ENCODE measurements at regions not wholly inside any gene's neighbourhood (a gene's known extent, or its start where the extent isn't known, plus 50 kb on each side); places are given as distances from the start of the nearest gene placed in this dataset.
"Not testable (repeated sequence)": the region's sequence is repeated elsewhere in the genome, so short reads cannot be mapped to it uniquely, and the experiment has no call there.

DNA sequence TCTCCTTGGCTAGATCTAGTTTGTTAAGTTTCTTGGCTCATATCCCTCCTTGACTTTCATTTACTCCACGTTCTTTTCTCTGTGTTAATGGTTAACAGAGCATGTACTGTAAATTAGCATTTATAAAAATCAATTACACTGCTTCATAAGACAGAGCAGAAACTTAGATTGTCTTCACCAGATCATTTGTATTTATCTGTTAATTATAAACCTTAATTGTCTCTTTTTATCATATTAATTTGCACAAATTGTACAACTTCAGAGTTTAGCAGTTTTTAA, 221.2 kb upstream of the EGLN3 start:
- FAIRE-seq (no peak), DNase-seq (ENCODE audit: insufficient read length, low spot score) (no peak)
- TF ChIP-seq POLR2A (IDR thresholded peaks at IDR 0.05; ENCODE audit: low read depth, low read length): no peak

DNA sequence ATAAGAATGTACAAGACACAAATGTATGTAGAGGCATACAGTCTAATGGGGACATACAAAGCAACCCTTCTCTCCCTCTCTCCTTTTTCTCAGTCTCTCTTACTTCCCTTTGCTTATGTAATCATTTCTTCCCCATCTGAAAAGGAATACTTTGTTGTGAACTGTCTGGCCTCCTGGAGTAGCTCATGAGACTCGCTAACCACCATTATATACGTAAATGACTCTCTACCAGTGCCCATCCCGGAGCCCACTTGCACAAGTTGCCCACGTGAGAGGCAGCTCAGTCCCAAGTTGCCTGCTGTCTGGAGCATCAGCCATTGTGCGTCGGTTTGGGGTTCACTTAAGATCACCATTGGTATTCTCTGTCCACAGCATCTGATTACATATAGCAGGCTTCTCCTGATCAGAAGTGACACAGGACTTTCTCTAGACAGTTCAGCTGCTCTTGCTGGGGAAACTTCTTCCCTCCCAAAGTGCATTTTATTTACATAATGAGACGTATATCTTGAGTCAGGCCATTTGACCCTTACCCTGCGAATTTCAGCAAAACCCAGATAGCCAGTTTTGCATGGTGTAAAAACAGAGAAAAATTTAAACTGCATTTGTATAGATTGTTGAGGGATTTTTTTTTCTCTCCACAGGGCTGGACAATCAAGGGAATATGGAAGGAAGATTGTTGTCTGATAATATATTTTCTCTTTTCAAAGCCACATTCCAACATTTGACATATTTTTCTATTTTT, 220.7 kb upstream of the EGLN3 start:
- DNase-seq (ENCODE audit: insufficient read length, low spot score) (no peak), FAIRE-seq (no peak)
- no peak for TF ChIP-seq POLR2A (IDR thresholded peaks at IDR 0.05; ENCODE audit: low read depth, low read length)

DNA sequence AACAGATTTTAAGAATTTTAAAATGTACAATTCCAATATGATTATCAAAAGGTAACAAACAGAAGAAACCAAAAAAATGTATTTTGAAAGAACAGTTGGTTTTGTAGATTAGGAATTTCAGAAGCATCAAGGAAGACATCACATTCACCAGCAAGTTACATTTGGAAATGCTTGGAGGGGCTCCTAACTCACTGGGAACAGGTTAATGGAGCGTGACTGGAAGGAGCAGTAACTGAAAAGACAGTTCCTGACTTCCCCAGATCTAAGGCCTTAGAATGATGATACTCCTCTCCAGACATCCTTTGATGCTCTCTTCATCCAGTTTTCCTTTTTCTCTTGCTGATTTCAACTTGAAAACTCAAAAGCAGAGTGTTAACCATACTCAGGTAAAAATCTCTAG, 220.0 kb upstream of the EGLN3 start:
- TF ChIP-seq POLR2A (IDR thresholded peaks at IDR 0.05; ENCODE audit: low read depth, low read length): no peak
- FAIRE-seq (no peak), DNase-seq (ENCODE audit: insufficient read length, low spot score) (no peak)

DNA sequence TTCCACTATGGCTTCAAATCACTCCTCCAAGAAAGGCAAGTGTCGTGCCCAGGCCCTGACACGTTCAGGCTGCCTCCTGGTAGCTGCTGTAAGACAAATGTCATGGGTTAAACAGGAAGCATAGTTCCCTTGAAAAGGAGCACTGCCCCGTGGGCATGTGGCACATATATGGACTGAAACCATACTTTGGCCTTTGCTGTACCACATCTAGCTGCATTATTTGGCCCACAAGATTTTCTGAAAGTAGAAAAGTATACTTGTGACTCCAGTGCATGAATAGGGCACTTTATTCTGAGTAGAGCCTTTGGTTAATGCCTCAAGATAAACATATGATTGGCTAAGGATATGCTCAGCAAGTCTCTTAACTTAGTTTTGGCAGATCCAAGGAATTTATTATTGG, 218.7 kb upstream of the EGLN3 start:
- TF ChIP-seq POLR2A (IDR thresholded peaks at IDR 0.05; ENCODE audit: low read depth, low read length): no peak

DNA sequence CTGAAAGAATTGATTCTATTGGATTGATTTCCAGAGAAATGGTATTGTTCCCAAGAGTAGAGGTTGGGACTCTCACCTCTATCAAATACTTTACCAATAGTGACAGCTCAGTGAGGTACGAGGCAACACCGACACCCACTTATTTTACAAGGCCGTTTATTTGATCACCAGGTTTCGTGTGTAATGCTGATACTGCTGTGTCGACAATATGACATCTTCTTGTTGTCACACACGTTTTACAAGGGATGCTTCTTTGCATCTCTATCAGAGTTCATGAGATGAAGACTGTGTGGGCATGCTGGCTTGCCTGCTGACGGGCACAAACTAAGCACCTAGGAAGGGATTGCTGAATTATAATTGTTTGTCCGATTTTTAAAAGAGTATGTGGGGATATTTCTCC, 217.8 kb upstream of the EGLN3 start:
- FAIRE-seq: no peak
- TF ChIP-seq POLR2A (IDR thresholded peaks at IDR 0.05; ENCODE audit: low read depth, low read length): no peak

More for the DNA sequence above, 218.7 kb upstream of the EGLN3 start:
- FAIRE-seq: no peak
- no peak for DNase-seq (ENCODE audit: insufficient read length, low spot score)

DNA sequence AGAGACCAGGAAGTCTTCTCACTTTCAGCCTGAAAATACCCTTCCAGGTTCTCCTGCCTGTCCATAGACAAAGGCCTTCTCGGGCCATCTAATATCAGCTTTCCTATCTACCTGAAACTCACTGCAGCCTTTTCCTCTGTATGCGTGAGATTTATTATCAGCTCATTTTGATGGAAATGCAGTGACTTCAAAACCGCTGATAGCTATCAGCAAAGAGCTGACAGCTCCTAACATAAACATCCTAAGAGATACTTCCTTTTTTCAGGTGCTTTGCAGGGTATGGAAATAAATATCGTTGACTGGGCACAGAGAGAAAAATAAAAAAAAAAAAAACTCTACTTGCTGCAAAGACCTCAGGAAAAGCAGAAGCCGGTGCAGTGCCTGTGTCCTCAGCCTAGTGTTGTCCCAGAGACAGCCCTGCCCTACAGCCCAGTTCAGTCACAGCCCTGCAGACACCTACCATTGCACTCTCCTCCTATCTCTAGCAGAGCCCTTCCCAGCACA, 215.0 kb upstream of the EGLN3 start:
- no peak for TF ChIP-seq POLR2A (IDR thresholded peaks at IDR 0.05; ENCODE audit: low read depth, low read length)
- FAIRE-seq (no peak), DNase-seq (ENCODE audit: insufficient read length, low spot score) (no peak)

More for the DNA sequence above, 217.8 kb upstream of the EGLN3 start:
- no peak for DNase-seq (ENCODE audit: insufficient read length, low spot score)

DNA sequence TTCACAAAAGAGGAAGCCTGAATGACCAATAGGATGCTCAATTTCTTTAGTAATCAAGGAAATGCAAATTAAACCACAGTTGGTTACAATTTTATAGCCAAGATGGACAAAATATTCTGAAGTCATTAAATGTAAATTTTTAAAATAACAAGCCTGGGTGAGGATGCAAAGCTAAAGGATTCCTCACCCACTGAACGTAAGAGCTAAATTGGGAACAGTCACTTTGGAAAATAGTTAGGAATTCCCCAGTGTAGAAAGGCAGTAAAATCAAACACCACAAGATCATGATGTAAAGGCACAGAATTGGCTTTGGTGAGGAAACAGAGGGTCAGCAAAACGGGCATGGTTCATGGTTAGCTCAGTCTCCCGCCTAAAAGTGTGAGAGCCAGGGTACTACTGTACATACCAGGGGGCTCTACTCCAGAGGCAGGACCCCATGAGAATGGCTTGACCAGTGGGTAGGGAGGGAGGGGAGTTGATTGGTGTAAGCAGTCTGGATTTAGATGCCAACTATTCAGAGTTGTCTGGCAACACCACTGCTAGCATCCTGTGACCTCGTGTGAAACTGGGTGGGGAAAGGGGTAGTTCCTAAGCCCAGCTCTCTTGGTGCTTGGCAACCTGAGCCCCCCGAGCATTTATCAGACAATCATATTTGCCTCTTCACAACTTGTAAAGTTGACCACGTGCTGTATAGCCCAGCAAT, 213.4 kb upstream of the EGLN3 start:
- DNase-seq (ENCODE audit: insufficient read length, low spot score) (no peak), FAIRE-seq (no peak)
- TF ChIP-seq POLR2A (IDR thresholded peaks at IDR 0.05; ENCODE audit: low read depth, low read length): no peak

DNA sequence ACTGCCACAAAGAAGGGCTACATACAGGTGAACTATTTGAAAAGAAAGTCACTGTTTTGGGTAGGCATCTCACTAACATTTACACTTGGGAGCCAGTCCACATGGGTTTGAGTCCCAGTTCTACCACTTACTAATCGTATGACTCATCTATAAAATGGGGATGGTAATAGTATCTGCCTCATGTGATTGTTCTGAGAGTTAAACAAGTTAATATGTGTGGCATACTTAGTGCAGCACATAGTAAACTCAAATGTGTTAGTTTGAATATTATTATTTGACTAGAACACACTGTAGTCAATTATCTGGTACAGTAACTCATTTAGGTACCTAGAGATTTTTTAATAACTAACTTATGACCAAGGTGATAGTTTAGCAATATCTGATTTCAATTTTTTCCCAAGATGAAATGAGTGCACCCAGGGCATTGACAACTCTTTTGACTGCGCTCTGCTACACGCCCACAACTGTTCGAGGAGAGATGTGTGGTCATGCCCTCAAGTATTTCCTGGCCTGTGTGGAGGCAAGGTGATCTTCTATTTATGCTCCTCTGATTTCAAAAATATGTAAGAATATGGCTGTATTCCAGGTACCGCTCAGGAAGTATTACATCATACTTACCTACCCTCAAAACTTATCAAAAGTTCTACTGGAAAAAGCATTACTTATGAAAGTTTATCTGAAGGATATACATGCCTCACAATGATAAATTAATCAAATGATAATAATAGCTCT, 210.6 kb upstream of the EGLN3 start:
- FAIRE-seq (no peak), DNase-seq (ENCODE audit: insufficient read length, low spot score) (no peak)
- no peak for TF ChIP-seq POLR2A (IDR thresholded peaks at IDR 0.05; ENCODE audit: low read depth, low read length)

DNA sequence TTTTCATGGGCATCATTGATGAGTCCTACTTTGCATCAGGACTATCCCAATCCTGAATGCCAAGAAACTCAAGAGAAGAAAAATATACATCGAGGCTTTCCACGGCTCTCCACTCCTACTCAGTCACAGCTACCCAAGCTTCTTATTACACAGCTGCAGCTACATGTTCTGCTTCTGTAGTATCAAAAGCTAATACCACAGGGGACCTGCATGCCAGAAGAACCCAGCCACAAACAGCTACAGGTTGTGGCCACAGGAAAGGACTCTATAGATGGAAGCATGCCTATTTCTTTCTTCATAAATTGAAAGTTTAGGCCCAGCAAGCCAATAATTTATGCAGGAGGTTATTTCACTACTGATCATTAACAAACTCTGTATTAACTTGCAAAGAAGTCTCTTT, 209.7 kb upstream of the EGLN3 start:
- TF ChIP-seq POLR2A (IDR thresholded peaks at IDR 0.05; ENCODE audit: low read depth, low read length): no peak
- no peak for DNase-seq (ENCODE audit: insufficient read length, low spot score)
- no peak for FAIRE-seq

DNA sequence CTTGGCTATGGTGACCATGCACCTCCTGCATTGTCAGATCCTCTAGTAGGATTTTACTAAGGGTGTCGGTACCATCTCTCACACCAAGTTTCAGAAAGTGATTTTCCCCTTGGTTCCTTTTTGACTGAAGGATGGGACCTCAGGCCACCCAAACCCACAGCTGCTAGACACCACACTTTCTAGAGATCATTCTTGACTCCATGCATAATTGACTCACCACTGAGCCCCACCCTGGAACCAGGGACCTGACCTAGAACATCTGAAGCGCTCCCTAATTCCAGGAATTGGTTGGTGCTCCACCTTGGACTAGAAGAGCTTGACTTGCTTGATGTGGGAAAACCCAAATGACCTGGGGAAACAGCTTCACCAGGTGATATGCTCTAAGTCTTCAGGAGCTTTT, 206.8 kb upstream of the EGLN3 start:
- no peak for DNase-seq (ENCODE audit: insufficient read length, low spot score)
- no peak for FAIRE-seq
- TF ChIP-seq POLR2A (IDR thresholded peaks at IDR 0.05; ENCODE audit: low read depth, low read length): no peak

DNA sequence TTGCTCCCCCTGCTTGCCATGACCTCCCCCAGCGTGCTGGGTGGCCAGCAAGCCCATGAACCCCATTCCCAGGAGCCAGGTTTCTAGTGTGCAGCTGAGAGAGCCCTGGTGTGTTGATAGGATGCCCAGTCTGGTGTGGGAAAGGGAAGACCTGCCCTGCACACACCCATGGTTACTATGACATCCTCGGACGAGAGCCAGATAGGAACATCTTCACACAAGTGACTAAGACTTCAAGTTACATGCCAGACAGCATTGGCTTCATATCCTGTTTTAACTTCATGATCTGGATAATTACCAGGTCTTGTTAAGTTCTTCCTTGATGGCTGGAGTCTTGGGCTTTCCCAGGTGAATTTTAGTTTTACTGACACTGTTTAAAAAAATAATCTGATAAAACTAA, 196.6 kb upstream of the EGLN3 start:
- DNase-seq (ENCODE audit: insufficient read length, low spot score) (no peak), FAIRE-seq (no peak)
- TF ChIP-seq POLR2A (IDR thresholded peaks at IDR 0.05; ENCODE audit: low read depth, low read length): no peak

DNA sequence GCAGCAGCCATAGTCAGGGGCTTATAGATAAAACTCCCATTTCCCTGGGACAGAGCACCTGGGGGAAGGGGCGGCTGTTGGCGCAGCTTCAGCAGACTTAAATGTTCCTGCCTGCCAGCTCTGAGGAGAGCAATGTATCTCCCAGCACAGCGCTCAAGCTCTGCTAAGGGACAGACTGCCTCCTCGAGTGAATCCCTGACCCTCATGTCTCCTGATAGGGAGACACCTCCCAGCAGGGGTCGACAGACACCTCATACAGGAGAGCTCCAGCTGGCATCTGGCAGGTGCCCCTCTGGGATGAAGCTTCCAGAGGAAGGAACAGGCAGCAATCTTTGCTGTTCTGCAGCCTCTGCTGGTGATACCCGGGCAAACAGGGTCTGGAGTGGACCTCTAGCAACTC, 189.3 kb upstream of the EGLN3 start:
- DNase-seq (ENCODE audit: insufficient read length, low spot score); FAIRE-seq: not testable (repeated sequence)

DNA sequence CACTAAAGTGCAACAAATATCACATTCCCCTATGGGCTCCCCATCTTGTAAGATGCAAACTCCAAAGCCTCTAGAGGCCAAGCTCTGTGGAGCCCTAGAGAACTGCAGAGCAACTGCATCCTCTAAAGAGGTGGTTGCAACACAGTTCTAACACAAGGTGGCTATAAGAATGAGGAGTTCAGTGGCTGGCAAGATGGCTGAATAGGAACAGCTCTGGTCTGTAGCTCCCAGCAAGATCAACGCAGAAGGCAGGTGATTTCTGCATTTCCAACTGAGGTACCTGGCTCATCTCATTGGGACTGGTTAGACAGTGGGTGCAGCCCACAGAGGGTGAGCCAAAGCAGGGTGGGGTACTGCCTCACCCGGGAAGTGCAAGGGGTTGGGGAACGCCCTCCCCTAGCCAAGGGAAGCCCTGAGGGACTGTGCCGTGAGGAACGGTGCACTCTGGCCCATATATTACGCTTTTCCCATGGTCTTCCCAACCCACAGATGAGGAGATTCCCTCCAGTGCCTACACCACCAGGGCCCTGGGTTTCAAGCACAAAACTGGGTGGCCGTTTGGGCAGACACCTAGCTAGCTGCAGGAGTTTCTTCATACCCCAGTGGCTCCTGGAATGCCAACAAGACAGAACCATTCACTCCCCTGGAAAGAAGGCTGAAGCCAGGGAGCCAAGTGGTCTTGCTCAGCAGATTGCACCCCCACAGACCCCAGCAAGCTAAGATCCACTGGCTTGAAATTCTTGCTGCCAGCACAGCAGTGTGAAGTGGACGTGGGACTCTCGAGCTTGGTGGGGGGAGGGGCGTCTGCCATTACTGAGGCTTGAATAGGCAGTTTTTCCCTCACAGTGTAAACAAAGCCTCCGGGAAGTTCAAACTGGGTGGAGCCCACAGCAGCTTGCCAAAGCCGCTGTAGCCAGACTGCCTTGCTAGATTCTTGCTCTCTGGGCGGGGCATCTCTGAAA, 188.6 kb upstream of the EGLN3 start:
- FAIRE-seq; DNase-seq (ENCODE audit: insufficient read length, low spot score): not testable (repeated sequence)

DNA sequence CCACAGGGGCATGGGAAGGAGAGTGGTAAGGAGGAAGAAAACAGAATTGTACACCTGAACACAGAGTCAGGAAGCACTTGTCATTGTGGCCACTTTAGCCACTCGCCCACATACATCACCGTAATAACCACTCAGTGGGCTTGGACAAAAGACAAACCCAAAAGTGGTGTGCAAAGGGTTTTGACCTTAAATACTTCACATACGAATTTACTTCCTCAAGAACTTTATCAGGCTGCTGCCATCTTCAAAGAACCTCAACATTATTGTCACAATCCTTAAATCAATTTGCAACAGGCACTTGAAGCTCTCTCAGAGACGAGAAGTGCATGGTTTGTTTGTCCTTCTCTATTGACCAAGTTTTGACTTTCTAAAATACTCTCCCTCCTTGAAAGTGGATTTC, 187.3 kb upstream of the EGLN3 start:
- no peak for FAIRE-seq
- TF ChIP-seq POLR2A (IDR thresholded peaks at IDR 0.05; ENCODE audit: low read depth, low read length): no peak
- DNase-seq (ENCODE audit: insufficient read length, low spot score): no peak
